ENCODE measurements at regions not wholly inside any gene's neighbourhood (a gene's known extent, or its start where the extent isn't known, plus 50 kb on each side); places are given as distances from the start of the nearest gene placed in this dataset.

DNA sequence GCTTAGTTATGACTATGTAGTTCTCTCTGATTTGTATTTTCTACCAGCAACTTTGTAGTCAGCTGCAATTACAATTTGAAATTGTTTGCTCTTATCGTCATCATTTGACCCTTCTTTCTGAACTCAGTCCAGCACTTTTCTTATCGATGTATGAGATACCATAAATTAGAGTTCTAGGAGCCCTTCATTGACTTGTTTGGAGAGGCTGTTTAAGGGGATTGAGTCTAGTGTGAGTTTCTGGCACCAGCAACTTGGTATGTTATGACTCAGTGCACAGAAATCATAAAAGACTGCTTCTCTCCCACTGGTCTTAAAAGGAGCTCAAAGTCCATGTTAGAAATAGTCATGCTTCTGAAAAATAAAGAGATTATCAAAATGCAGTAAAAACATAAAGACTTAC, 190.3 kb downstream of the TENT5A start:
- no peak for ATAC-seq
- 30 to 58% (median 36%) methylated on average over 2 of the region's 2 CpGs for WGBS, 3 donors

GRCh38 chr6:81561731-81562130, 190.8 kb downstream of the TENT5A start:
- WGBS, 3 donors: 82 to 91% (median 89%) methylated on average over 2 of the region's 2 CpGs
- Histone ChIP-seq H3K4me1 (no peaks in the 10 kb centered on the region), H3K9me3 (no peaks in the 10 kb centered on the region), H3K36me3 (ENCODE audit: insufficient read depth in 1 of 2, low read depth in 1 of 2) (no peaks in the 10 kb centered on the region), H3K27ac (no peak overlapping the region), H3K27me3 (ENCODE audit: insufficient read depth in 3 of 3, low read length in 2 of 3) (no peaks in the 10 kb centered on the region), H3K4me3 (no peak overlapping the region)
- no peak for DNase-seq
- no peak for ATAC-seq
- TF ChIP-seq CTCF (IDR thresholded peaks at IDR 0.05): no peak
- intact Hi-C loops (cut with DNase I): no loop called here

More for the DNA sequence above, 190.3 kb downstream of the TENT5A start:
- DNase-seq: no peak
- Histone ChIP-seq H3K27me3 (ENCODE audit: insufficient read depth in 3 of 3, low read length in 2 of 3) (no peaks in the 10 kb centered on the region), H3K27ac (no peak overlapping the region), H3K4me3 (no peak overlapping the region), H3K36me3 (ENCODE audit: insufficient read depth in 1 of 2, low read depth in 1 of 2) (no peaks in the 10 kb centered on the region), H3K9me3 (no peaks in the 10 kb centered on the region), H3K4me1 (no peaks in the 10 kb centered on the region)
- TF ChIP-seq CTCF (IDR thresholded peaks at IDR 0.05): no peak
- intact Hi-C loops (cut with DNase I): no loop called here

GRCh38 chr6:81561071-81561564, 191.4 kb downstream of the TENT5A start:
- no peaks in the 10 kb centered on the region for H3K27me3 ChIP-seq (ENCODE audit: insufficient read depth in 3 of 3, low read length in 2 of 3)
- ATAC-seq: no peak

GRCh38 chr6:81557811-81558210, 194.7 kb downstream of the TENT5A start:
- H3K4me1 ChIP-seq: no peaks in the 10 kb centered on the region
- intact Hi-C loops (cut with DNase I): no loop called here
- no peak overlapping the region for H3K27ac ChIP-seq
- H3K27me3 ChIP-seq (ENCODE audit: insufficient read depth in 3 of 3, low read length in 2 of 3): no peaks in the 10 kb centered on the region
- no peak for ATAC-seq
- DNase-seq: no peak
- no peak overlapping the region for H3K4me3 ChIP-seq
- no peaks in the 10 kb centered on the region for H3K36me3 ChIP-seq (ENCODE audit: insufficient read depth in 1 of 2, low read depth in 1 of 2)
- no peaks in the 10 kb centered on the region for H3K9me3 ChIP-seq
- WGBS, 3 donors: 85 to 97% (median 88%) methylated on average over 1 of the region's 1 CpG
- no peak for TF ChIP-seq CTCF (IDR thresholded peaks at IDR 0.05)

More at GRCh38 chr6:81561071-81561564, 191.4 kb downstream of the TENT5A start:
- no peak for TF ChIP-seq CTCF (IDR thresholded peaks at IDR 0.05)
- Histone ChIP-seq H3K36me3 (ENCODE audit: insufficient read depth in 1 of 2, low read depth in 1 of 2) (no peaks in the 10 kb centered on the region), H3K9me3 (no peaks in the 10 kb centered on the region), H3K4me3 (no peak overlapping the region), H3K27ac (no peak overlapping the region), H3K4me1 (no peaks in the 10 kb centered on the region)
- WGBS, 3 donors: 77 to 87% (median 84%) methylated on average over 2 of the region's 2 CpGs
- no peak for DNase-seq
- intact Hi-C loops (cut with DNase I): no loop called here

GRCh38 chr6:81556551-81556950, 195.9 kb downstream of the TENT5A start:
- ATAC-seq: no peak
- no peak for DNase-seq
- Histone ChIP-seq H3K27ac (no peak overlapping the region), H3K4me3 (no peak overlapping the region), H3K36me3 (ENCODE audit: insufficient read depth in 1 of 2, low read depth in 1 of 2) (no peaks in the 10 kb centered on the region), H3K4me1 (no peaks in the 10 kb centered on the region), H3K27me3 (ENCODE audit: insufficient read depth in 3 of 3, low read length in 2 of 3) (no peaks in the 10 kb centered on the region), H3K9me3 (no peaks in the 10 kb centered on the region)
- intact Hi-C loops (cut with DNase I): no loop called here
- WGBS, 3 donors: 17 to 41% (median 35%) methylated on average over 1 to 2 of the region's 2 CpGs
- TF ChIP-seq CTCF (IDR thresholded peaks at IDR 0.05): no peak

All from psoas muscle (tissue), 7 donors.